ENCODE measurements at regions not wholly inside any gene's neighbourhood (a gene's known extent, or its start where the extent isn't known, plus 50 kb on each side); places are given as distances from the start of the nearest gene placed in this dataset.

- DNase-seq (ENCODE audit: low read depth, low spot score) = no peak
- Histone ChIP-seq H3K9me1 (ENCODE audit: control insufficient read depth, extremely low read depth, insufficient read depth, low read length) (no peaks in the 10 kb centered on the region), H3K27ac (ENCODE audit: control insufficient read depth, insufficient read depth, low read length) (no peak overlapping the region), H3K79me2 (ENCODE audit: control insufficient read depth, insufficient read depth, low read length) (no peaks in the 10 kb centered on the region), H3K9ac (ENCODE audit: control insufficient read depth, extremely low read depth, insufficient read depth, low read length) (no peak overlapping the region), H4K20me1 (ENCODE audit: control insufficient read depth, extremely low read depth, insufficient read depth, low read length) (no peaks in the 10 kb centered on the region), H3K27me3 (ENCODE audit: control insufficient read depth, extremely low read depth, insufficient read depth, low read length) (no peaks in the 10 kb centered on the region), H3K4me3 (ENCODE audit: control insufficient read depth in 2 of 3, extremely low read depth in 1 of 3, insufficient read depth in 2 of 3, low read depth in 1 of 3, low read length in 3 of 3) (no peak overlapping the region), H3K4me1 (ENCODE audit: control insufficient read depth, extremely low read depth, insufficient read depth, low read length) (peaks cover 2% of the 10 kb centered on the region), H2AFZ (ENCODE audit: control insufficient read depth, low read length) (no peak overlapping the region), H3K9me3 (ENCODE audit: control insufficient read depth, low read depth, low read length) (no peaks in the 10 kb centered on the region), H3K36me3 (ENCODE audit: control insufficient read depth in 2 of 2, extremely low read depth in 1 of 2, insufficient read depth in 2 of 2, low read length in 2 of 2) (no peaks in the 10 kb centered on the region), H3K4me2 (ENCODE audit: control insufficient read depth, extremely low read depth, insufficient read depth, low read depth, low read length) (no peak overlapping the region)
- TF ChIP-seq EZH2 (IDR thresholded peaks at IDR 0.05; ENCODE audit: low read length) (no peak), CTCF (optimal IDR thresholded peaks at IDR 0.05 in 1 of 3, IDR thresholded peaks at IDR 0.05 in 1 of 3, conservative IDR thresholded peaks at IDR 0.05 in 1 of 3; ENCODE audit: extremely low read depth in 1 of 3, insufficient read depth in 2 of 3, low read length in 3 of 3) (no peak)
- dilution Hi-C loops (cut with MboI; ENCODE audit: extremely low pct_ligation_motif_present, low sequenced_read_pairs) = no loop called here
- FAIRE-seq = no peak
These were observed 154.0 kb downstream of the DICER1 start for GRCh38 chr14:95003099-95003960.

GRCh38 chr14:94998685-94999084, 158.6 kb downstream of the DICER1 start:
- no peak for DNase-seq (ENCODE audit: low read depth, low spot score)
- no peaks in the 10 kb centered on the region for H3K36me3 ChIP-seq (ENCODE audit: control insufficient read depth in 2 of 2, extremely low read depth in 1 of 2, insufficient read depth in 2 of 2, low read length in 2 of 2)
- TF ChIP-seq CTCF (optimal IDR thresholded peaks at IDR 0.05 in 1 of 3, IDR thresholded peaks at IDR 0.05 in 1 of 3, conservative IDR thresholded peaks at IDR 0.05 in 1 of 3; ENCODE audit: extremely low read depth in 1 of 3, insufficient read depth in 2 of 3, low read length in 3 of 3) (no peak), EZH2 (IDR thresholded peaks at IDR 0.05; ENCODE audit: low read length) (no peak)
- no peaks in the 10 kb centered on the region for H4K20me1 ChIP-seq (ENCODE audit: control insufficient read depth, extremely low read depth, insufficient read depth, low read length)
- no peak overlapping the region for H3K4me2 ChIP-seq (ENCODE audit: control insufficient read depth, extremely low read depth, insufficient read depth, low read depth, low read length)
- no peak overlapping the region for H3K9ac ChIP-seq (ENCODE audit: control insufficient read depth, extremely low read depth, insufficient read depth, low read length)
- dilution Hi-C loops (cut with MboI; ENCODE audit: extremely low pct_ligation_motif_present, low sequenced_read_pairs) = no loop called here
- no peak overlapping the region for H3K27ac ChIP-seq (ENCODE audit: control insufficient read depth, insufficient read depth, low read length)
- no peak for FAIRE-seq
- no peaks in the 10 kb centered on the region for H3K79me2 ChIP-seq (ENCODE audit: control insufficient read depth, insufficient read depth, low read length)
- no peak overlapping the region for H3K4me3 ChIP-seq (ENCODE audit: control insufficient read depth in 2 of 3, extremely low read depth in 1 of 3, insufficient read depth in 2 of 3, low read depth in 1 of 3, low read length in 3 of 3)
- H3K4me1 ChIP-seq (ENCODE audit: control insufficient read depth, extremely low read depth, insufficient read depth, low read length) = peaks cover 2% of the 10 kb centered on the region
- H2AFZ ChIP-seq (ENCODE audit: control insufficient read depth, low read length) = no peak overlapping the region
- H3K9me3 ChIP-seq (ENCODE audit: control insufficient read depth, low read depth, low read length) = no peaks in the 10 kb centered on the region
- H3K9me1 ChIP-seq (ENCODE audit: control insufficient read depth, extremely low read depth, insufficient read depth, low read length) = no peaks in the 10 kb centered on the region
- H3K27me3 ChIP-seq (ENCODE audit: control insufficient read depth, extremely low read depth, insufficient read depth, low read length) = no peaks in the 10 kb centered on the region

Measured in keratinocyte (primary cell).